Fibroblast of pulmonary artery (primary cell): ENCODE measurements at regions not wholly inside any gene's neighbourhood (a gene's known extent, or its start where the extent isn't known, plus 50 kb on each side); places are given as distances from the start of the nearest gene placed in this dataset.
A peak's percentile ranks its signal among the peaks of the same experiment; 100 is the strongest.

Experiments
- DNase-seq: peaks from one replicate; pipeline ENCODE4 v3.0.0-alpha.2; 2010; ENCODE audit warnings: low read depth
- H3K4me3 ChIP-seq: replicated peaks from 2 replicates; pipeline ENCODE4 v1.5.1; 2011; ENCODE audit warnings: low read depth, mild to moderate bottlenecking, control low read depth, low read length, moderate library complexity
- CTCF ChIP-seq: IDR thresholded peaks from 2 replicates; pipeline ENCODE4 v1.5.1; 2011; ENCODE audit warnings: mild to moderate bottlenecking, control low read depth, low read length, inconsistent platforms; ENCODE audit errors: missing control alignments

DNA sequence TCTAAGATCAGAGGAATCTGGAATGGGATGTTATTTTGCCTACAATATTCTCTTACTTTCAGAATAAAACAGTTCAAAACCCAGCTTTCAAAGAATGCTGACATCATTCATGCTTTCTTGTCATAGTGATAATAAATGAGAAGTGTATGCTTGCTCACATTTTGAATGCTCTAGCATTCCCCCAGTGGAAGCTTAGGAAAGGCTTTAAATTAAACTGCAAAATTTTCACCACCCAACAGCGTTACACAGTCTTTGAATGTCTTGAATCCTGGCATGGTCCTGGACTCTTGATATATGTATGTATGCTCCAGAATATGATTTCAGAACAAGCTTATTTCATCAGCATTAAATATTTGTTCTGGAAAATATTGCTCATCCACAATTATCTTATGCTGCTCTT is 964.3 kb upstream of the NUDT12 start:
- H3K4me3 ChIP-seq = no peak overlapping the region
- no peak for DNase-seq
- TF ChIP-seq CTCF = no peak

DNA sequence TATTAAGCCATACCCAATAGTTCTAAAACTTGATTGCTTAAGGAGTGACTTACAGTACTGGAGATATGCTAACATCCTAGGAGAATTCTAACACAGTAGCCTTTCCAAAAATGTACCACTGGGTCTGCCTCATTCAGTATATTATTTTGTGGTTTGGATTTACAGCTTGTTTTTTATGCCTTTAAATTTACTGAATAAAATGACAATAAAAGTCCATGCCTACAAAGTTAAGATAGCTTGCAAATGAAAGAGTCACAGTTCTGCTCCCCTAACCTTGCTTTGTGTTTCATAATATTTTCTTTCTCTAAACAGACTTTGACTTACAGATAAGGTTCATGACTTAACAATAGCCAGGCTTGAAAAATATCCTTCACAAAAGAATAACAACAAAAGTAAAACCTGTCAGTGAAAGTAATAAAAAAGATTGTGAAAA is 951.1 kb upstream of the NUDT12 start:
- no peak for TF ChIP-seq CTCF
- no peak overlapping the region for H3K4me3 ChIP-seq
- DNase-seq = peak; percentile 18

DNA sequence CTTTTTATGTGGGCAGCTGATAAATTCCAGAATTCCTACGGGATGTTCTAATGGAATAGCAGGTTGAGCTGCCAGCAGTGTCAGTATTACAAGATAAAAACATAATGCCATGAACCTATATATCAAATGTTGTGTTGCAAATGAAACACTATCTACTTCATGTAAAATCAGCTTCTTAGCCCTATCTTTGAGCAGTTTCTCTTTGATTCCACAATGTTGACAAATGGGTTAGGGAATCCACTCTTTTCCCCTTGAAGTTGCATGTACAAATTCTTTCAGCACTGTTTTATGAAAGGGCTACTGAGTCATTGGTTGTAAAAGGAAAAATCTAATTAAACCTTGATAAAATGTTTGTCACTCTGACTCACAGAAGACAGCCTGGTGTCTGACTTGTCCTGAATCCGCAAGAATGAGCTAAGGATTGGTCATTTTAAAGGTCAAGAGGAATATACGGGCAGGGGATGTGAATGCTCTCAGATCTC is 950.6 kb upstream of the NUDT12 start:
- DNase-seq = peak; percentile 39
- no peak for TF ChIP-seq CTCF
- H3K4me3 ChIP-seq = no peak overlapping the region

DNA sequence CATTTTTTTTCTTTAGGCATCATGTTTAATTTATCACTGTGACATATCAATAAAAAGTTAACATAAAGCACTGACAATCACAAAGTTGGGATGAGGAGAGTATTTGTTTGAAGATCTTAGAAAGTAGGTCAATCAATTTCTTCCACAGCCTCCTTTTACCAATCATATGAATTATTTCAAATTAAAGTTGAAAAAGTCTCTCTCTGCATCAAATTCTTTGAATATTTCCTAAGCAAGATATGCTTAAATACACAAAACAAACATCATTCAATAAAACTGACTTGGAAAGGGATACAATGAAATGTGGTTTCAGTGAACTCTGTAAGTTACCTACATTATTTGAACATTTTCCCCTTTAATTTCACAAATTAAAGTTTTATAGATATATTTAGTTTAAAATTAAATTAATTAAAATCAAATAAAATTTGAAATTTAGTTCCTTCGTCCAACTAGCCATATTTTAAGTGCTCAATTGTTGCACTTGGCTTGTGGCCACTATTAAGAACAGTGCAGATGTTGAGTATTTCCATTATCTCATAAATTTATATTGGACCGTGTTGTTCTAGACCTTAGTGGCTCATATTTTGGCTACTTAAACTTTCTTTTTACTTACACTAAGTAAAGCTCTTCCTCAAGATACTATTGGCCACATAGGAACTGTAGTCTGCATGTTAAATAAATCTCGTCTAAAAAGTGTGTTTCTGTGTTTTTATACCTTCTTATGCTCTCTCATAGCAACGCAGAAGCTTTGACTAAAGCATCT is 949.7 kb upstream of the NUDT12 start:
- no peak for DNase-seq
- TF ChIP-seq CTCF = no peak
- H3K4me3 ChIP-seq = no peak overlapping the region

DNA sequence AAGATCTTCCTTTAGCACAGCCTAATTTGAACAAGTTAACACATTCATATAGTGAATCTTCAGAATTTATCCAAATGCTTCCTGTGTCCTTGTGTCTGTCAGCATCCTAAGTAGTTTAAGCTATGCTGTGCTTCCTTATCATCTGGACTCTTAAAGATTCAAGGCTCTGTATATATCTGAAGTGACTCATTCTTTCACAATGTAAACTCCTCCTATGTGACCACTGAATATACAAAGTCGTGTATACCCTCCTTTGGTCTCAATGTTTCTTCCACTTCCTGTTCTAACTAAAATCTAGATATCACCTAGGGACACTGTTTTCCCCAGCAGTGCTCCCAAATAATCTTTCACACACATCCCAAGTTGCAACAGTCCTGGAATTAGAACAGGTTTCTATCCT is 935.7 kb upstream of the NUDT12 start:
- H3K4me3 ChIP-seq = no peak overlapping the region
- DNase-seq = peak; percentile 16
- TF ChIP-seq CTCF = no peak

DNA sequence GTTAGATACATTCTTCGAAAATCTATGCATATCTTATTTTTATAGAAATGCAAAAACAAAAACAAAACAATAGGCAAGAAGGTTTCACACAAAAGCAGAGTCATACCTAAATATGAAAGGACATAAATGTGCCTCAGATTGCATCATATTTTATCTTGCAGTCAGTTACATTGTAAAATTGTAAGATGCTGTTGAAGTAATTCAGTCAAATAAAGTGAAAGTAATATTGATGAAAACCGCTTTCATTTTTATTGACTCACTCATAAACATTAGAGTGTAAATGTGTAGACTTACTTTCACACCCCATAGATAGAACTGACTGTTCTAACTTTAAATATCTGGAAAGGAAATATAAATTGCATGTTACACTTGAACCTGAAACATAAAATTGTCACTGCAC is 931.5 kb upstream of the NUDT12 start:
- H3K4me3 ChIP-seq = no peak overlapping the region
- no peak for DNase-seq
- no peak for TF ChIP-seq CTCF

DNA sequence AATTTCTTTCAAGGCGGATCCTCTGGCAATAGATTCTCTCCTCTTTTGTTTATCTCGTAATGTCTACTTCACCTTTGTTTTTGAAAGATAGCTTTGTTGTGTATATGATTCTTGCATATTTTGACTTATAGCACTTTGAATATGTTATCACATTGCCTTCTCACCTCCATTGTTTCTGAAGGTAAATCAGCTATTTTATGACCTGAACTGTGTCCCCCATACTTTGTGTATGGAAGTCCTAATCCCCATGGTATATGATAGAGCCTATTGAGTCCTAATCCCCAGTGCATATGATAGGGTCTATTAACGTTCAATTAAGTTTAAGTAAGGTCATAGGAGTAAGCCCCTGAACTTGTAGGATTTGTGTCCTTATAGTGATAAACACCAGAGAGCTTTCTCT is 910.2 kb upstream of the NUDT12 start:
- no peak for DNase-seq
- no peak for TF ChIP-seq CTCF
- no peak overlapping the region for H3K4me3 ChIP-seq
